OCI-LY7 (cell line): ENCODE measurements at regions not wholly inside any gene's neighbourhood (a gene's known extent, or its start where the extent isn't known, plus 50 kb on each side); places are given as distances from the start of the nearest gene placed in this dataset.
"Not testable (repeated sequence)": the region's sequence is repeated elsewhere in the genome, so short reads cannot be mapped to it uniquely, and the experiment has no call there.

Experiments
- BruUV-seq: library from RNA; stranded (reverse); fragments of 400-500 nt; replicated peaks from 2 replicates; lab custom pipeline; 2021; lab: Mats Ljungman, UMichigan
- CTCF ChIA-PET: fragments of 300-600 bp; sonication (Branson Sonifier 250); formaldehyde crosslinking; loops from one replicate; lab custom pipeline; 2022; ENCODE audit warnings: antibody characterized with exemption; ENCODE audit not compliant: unreplicated experiment; lab: Charles Lee
- POLR2A ChIA-PET: fragments of 300-600 bp; sonication (Branson Sonifier 250); formaldehyde crosslinking; loops from one replicate; lab custom pipeline; 2022; ENCODE audit warnings: antibody characterized with exemption; lab: Charles Lee
- DNase-seq: peaks from one replicate; pipeline ENCODE4 v3.0.0-alpha.2; 2015; ENCODE audit warnings: low spot score
- H2AFZ ChIP-seq: fragments of 200-600 bp; sonication (generic), shearing (Covaris generic); 2 replicates; pipeline ENCODE4 v1.6.1; 2014; ENCODE audit warnings: mild to moderate bottlenecking, antibody characterized with exemption, low read length, moderate library complexity
- H3K27ac ChIP-seq: fragments of 200-600 bp; sonication (generic); 2 replicates; pipeline ENCODE4 v1.5.1; 2014; ENCODE audit warnings: mixed run types, low read depth, mild to moderate bottlenecking, moderate library complexity, low read length, inconsistent platforms; ENCODE audit not compliant: poor library complexity, severe bottlenecking
- H3K36me3 ChIP-seq: fragments of 200-600 bp; sonication (generic); 2 replicates; pipeline ENCODE4 v1.6.1; 2014; ENCODE audit warnings: mild to moderate bottlenecking, antibody characterized with exemption, low read length, moderate library complexity, mixed read lengths; ENCODE audit not compliant: insufficient read depth
- H3K4me1 ChIP-seq: fragments of 200-600 bp; sonication (generic); 2 replicates; pipeline ENCODE4 v1.5.1; 2014; ENCODE audit warnings: mild to moderate bottlenecking, low read length; ENCODE audit not compliant: insufficient read depth, poor library complexity, severe bottlenecking
- H3K4me2 ChIP-seq: fragments of 200-600 bp; sonication (generic); 2 replicates; pipeline ENCODE4 v1.6.1; 2014; ENCODE audit warnings: mild to moderate bottlenecking, low read length
- H3K4me3 ChIP-seq: fragments of 200-600 bp; sonication (generic); 2 replicates; pipeline ENCODE4 v1.5.1; 2014; ENCODE audit warnings: mild to moderate bottlenecking, low read depth, low read length; ENCODE audit not compliant: poor library complexity, severe bottlenecking
- H3K79me2 ChIP-seq: fragments of 200-600 bp; sonication (generic); 2 replicates; pipeline ENCODE4 v1.6.1; 2016; ENCODE audit warnings: low read depth, mild to moderate bottlenecking, low read length, moderate library complexity, mixed read lengths; ENCODE audit not compliant: insufficient read depth
- H3K9me2 ChIP-seq: fragments of 200-600 bp; sonication (generic); 2 replicates; pipeline ENCODE4 v1.6.1; 2016; ENCODE audit warnings: mild to moderate bottlenecking, low read length, mixed read lengths; ENCODE audit not compliant: insufficient read depth
- H3K9me3 ChIP-seq: fragments of 200-600 bp; sonication (generic); 2 replicates; pipeline ENCODE4 v1.6.1; 2014; ENCODE audit warnings: mild to moderate bottlenecking, mixed run types, low read length, mixed read lengths
- H4K20me1 ChIP-seq: fragments of 200-600 bp; sonication (generic); 2 replicates; pipeline ENCODE4 v1.6.1; 2014; ENCODE audit warnings: mild to moderate bottlenecking, antibody characterized with exemption, low read length, moderate library complexity, mixed read lengths; ENCODE audit not compliant: insufficient read depth
- CTCF ChIP-seq: fragments of 200-600 bp; sonication (generic); conservative IDR thresholded peaks from 2 replicates; pipeline ENCODE4 v1.5.1; 2014; ENCODE audit warnings: mild to moderate bottlenecking, antibody characterized with exemption, low read length, moderate library complexity, mixed read lengths
- EZH2phosphoT487 ChIP-seq: fragments of 200-600 bp; sonication (generic); IDR thresholded peaks from 2 replicates; pipeline ENCODE4 v1.6.1; 2018; ENCODE audit warnings: low read depth, borderline replicate concordance, mild to moderate bottlenecking, mixed run types, antibody characterized with exemption, low read length, moderate library complexity, mixed read lengths
- intact Hi-C: fragments of 100-400 bp; cut with micrococcal nuclease; formaldehyde crosslinking; loops from one replicate; pipeline ENCODE4 v1.10.0; 2022; ENCODE audit not compliant: unreplicated experiment

GRCh38 chr13:22965858-22966239 is 214.9 kb upstream of the SGCG start:
- H3K36me3 ChIP-seq, H3K4me1 ChIP-seq, H4K20me1 ChIP-seq, H3K79me2 ChIP-seq, BruUV-seq, H3K27ac ChIP-seq, H2AFZ ChIP-seq, POLR2A ChIA-PET, H3K4me2 ChIP-seq, H3K9me3 ChIP-seq, DNase-seq, intact Hi-C loops, H3K4me3 ChIP-seq, H3K9me2 ChIP-seq, CTCF ChIA-PET: not testable (repeated sequence)

GRCh38 chr13:22966753-22967152 is 214.0 kb upstream of the SGCG start:
- H3K79me2 ChIP-seq, H2AFZ ChIP-seq, H3K4me2 ChIP-seq, H3K36me3 ChIP-seq, H3K9me2 ChIP-seq, POLR2A ChIA-PET, H3K4me3 ChIP-seq, H4K20me1 ChIP-seq, H3K4me1 ChIP-seq, CTCF ChIA-PET, DNase-seq, BruUV-seq, H3K9me3 ChIP-seq, intact Hi-C loops, H3K27ac ChIP-seq: not testable (repeated sequence)

- Histone ChIP-seq H3K4me2 (no peak overlapping the region), H3K79me2 (no peaks in the 10 kb centered on the region), H2AFZ (no peak overlapping the region), H3K36me3 (no peaks in the 10 kb centered on the region), H3K4me1 (no peaks in the 10 kb centered on the region), H3K27ac (no peak overlapping the region), H3K4me3 (no peak overlapping the region), H3K9me3 (no peaks in the 10 kb centered on the region), H3K9me2 (no peaks in the 10 kb centered on the region), H4K20me1 (no peaks in the 10 kb centered on the region)
- intact Hi-C loops: no loop called here
- TF ChIP-seq EZH2phosphoT487: no peak
- no peak for TF ChIP-seq CTCF
- DNase-seq: no peak
- BruUV-seq: no TSS peak
- CTCF ChIA-PET: no interaction called here
- POLR2A ChIA-PET: no interaction called here
Observed at GRCh38 chr13:22967669-22968068, 213.1 kb upstream of the SGCG start.

GRCh38 chr13:22979952-22980351 is 200.8 kb upstream of the SGCG start:
- CTCF ChIA-PET: no interaction called here
- POLR2A ChIA-PET: no interaction called here

More at GRCh38 chr13:22979952-22980351, 200.8 kb upstream of the SGCG start:
- Histone ChIP-seq H3K79me2 (no peaks in the 10 kb centered on the region), H2AFZ (no peak overlapping the region), H3K9me2 (no peaks in the 10 kb centered on the region), H3K27ac (no peak overlapping the region), H3K36me3 (no peaks in the 10 kb centered on the region), H3K9me3 (no peaks in the 10 kb centered on the region), H3K4me3 (no peak overlapping the region), H3K4me1 (no peaks in the 10 kb centered on the region), H4K20me1 (no peaks in the 10 kb centered on the region), H3K4me2 (no peak overlapping the region)
- DNase-seq: no peak
- intact Hi-C loops: no loop called here
- no TSS peak for BruUV-seq
- TF ChIP-seq CTCF: no peak
- no peak for TF ChIP-seq EZH2phosphoT487
